Muscle of back (tissue), 3 donors: ENCODE measurements at regions not wholly inside any gene's neighbourhood (a gene's known extent, or its start where the extent isn't known, plus 50 kb on each side); places are given as distances from the start of the nearest gene placed in this dataset.

Experiments
- DNase-seq, 3 donors: peaks; one replicate each; pipeline versions ENCODE4 v3.0.0 to v3.0.0-alpha.2; 2013

- no peak for DNase-seq
Measured at GRCh38 chr22:49548356-49549202, 279.1 kb downstream of the BRD1 start.

GRCh38 chr22:49547751-49548239, 279.9 kb downstream of the BRD1 start:
- DNase-seq, result no peak

GRCh38 chr22:49546811-49547585, 280.7 kb downstream of the BRD1 start:
- no peak for DNase-seq

- no peak for DNase-seq
Measured at GRCh38 chr22:49545606-49546005, 282.1 kb downstream of the BRD1 start.

- no peak for DNase-seq
Measured at GRCh38 chr22:49544286-49544685, 283.4 kb downstream of the BRD1 start.

GRCh38 chr22:49543876-49544275, 283.8 kb downstream of the BRD1 start:
- no peak for DNase-seq

GRCh38 chr22:49541693-49542230, 285.9 kb downstream of the BRD1 start:
- DNase-seq, result no peak

- DNase-seq, result no peak
Measured at GRCh38 chr22:49540913-49541692, 286.6 kb downstream of the BRD1 start.

- no peak for DNase-seq
Measured at GRCh38 chr22:49540084-49540912, 287.4 kb downstream of the BRD1 start.

GRCh38 chr22:49538006-49538405, 289.7 kb downstream of the BRD1 start:
- DNase-seq, result no peak

- DNase-seq, result no peak
Measured at GRCh38 chr22:49536571-49537131, 291.0 kb downstream of the BRD1 start.

GRCh38 chr22:49535527-49536125, 292.0 kb downstream of the BRD1 start:
- no peak for DNase-seq

GRCh38 chr22:49535126-49535525, 292.5 kb downstream of the BRD1 start:
- no peak for DNase-seq

GRCh38 chr22:49534386-49534785, 293.3 kb downstream of the BRD1 start:
- DNase-seq, result no peak

- DNase-seq, result no peak
Measured at GRCh38 chr22:49533886-49534285, 293.8 kb downstream of the BRD1 start.

GRCh38 chr22:49532869-49533802, 294.5 kb downstream of the BRD1 start:
- no peak for DNase-seq

GRCh38 chr22:49531368-49531791, 296.3 kb downstream of the BRD1 start:
- peak in 1 of 3 donors; percentile 49 for DNase-seq

- no peak for DNase-seq
Measured at GRCh38 chr22:49530671-49531367, 296.9 kb downstream of the BRD1 start.
